ENCODE measurements at regions not wholly inside any gene's neighbourhood (a gene's known extent, or its start where the extent isn't known, plus 50 kb on each side); places are given as distances from the start of the nearest gene placed in this dataset.

- Histone ChIP-seq H3K4me3 (no peak overlapping the region), H3K27me3 (no peaks in the 10 kb centered on the region), H3K36me3 (no peaks in the 10 kb centered on the region), H3K27ac (no peak overlapping the region), H3K9me3 (no peaks in the 10 kb centered on the region), H3K4me1 (no peaks in the 10 kb centered on the region)
- TF ChIP-seq, protein P1, sequence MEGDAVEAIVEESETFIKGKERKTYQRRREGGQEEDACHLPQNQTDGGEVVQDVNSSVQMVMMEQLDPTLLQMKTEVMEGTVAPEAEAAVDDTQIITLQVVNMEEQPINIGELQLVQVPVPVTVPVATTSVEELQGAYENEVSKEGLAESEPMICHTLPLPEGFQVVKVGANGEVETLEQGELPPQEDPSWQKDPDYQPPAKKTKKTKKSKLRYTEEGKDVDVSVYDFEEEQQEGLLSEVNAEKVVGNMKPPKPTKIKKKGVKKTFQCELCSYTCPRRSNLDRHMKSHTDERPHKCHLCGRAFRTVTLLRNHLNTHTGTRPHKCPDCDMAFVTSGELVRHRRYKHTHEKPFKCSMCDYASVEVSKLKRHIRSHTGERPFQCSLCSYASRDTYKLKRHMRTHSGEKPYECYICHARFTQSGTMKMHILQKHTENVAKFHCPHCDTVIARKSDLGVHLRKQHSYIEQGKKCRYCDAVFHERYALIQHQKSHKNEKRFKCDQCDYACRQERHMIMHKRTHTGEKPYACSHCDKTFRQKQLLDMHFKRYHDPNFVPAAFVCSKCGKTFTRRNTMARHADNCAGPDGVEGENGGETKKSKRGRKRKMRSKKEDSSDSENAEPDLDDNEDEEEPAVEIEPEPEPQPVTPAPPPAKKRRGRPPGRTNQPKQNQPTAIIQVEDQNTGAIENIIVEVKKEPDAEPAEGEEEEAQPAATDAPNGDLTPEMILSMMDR (IDR thresholded peaks at IDR 0.05), result no peak
- no peak for TF ChIP-seq POLR2A (IDR thresholded peaks at IDR 0.05)
- DNase-seq, result no peak
Measured at GRCh38 chr12:98213556-98213955, 301.8 kb upstream of the TMPO start.

- Histone ChIP-seq H3K4me3 (no peak overlapping the region), H3K27ac (no peak overlapping the region), H3K36me3 (no peaks in the 10 kb centered on the region), H3K9me3 (no peaks in the 10 kb centered on the region), H3K4me1 (no peaks in the 10 kb centered on the region), H3K27me3 (no peaks in the 10 kb centered on the region)
- no peak for DNase-seq
- TF ChIP-seq POLR2A (IDR thresholded peaks at IDR 0.05), result no peak
- TF ChIP-seq, protein P1 (IDR thresholded peaks at IDR 0.05), result no peak
Measured at GRCh38 chr12:98217257-98217656, 298.1 kb upstream of the TMPO start.

DNA sequence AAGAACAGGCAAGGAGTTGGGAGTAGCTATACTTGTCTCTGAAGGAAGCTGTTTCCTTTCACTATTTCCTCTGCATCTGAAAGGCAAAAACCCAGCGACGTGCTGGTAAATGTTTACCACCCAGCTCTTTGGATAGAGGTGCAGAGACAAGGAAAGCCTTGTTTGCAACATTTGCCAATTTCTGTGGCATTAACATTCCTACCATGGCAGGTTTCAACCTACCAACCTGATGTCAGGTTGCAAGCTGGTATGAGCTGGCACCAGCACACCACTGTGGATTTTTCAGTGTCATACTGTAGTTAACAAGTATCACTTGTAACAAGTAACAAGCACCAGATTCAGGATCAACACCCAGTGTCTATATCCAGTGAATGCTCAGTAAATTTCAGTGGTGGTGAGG, 294.8 kb upstream of the TMPO start:
- H3K36me3 ChIP-seq, result no peaks in the 10 kb centered on the region
- no peak overlapping the region for H3K4me3 ChIP-seq
- DNase-seq, result no peak
- no peak overlapping the region for H3K27ac ChIP-seq
- H3K9me3 ChIP-seq, result no peaks in the 10 kb centered on the region
- no peaks in the 10 kb centered on the region for H3K27me3 ChIP-seq
- H3K4me1 ChIP-seq, result no peaks in the 10 kb centered on the region
- no peak for TF ChIP-seq POLR2A (IDR thresholded peaks at IDR 0.05)
- TF ChIP-seq, protein P1 (IDR thresholded peaks at IDR 0.05), result no peak

DNA sequence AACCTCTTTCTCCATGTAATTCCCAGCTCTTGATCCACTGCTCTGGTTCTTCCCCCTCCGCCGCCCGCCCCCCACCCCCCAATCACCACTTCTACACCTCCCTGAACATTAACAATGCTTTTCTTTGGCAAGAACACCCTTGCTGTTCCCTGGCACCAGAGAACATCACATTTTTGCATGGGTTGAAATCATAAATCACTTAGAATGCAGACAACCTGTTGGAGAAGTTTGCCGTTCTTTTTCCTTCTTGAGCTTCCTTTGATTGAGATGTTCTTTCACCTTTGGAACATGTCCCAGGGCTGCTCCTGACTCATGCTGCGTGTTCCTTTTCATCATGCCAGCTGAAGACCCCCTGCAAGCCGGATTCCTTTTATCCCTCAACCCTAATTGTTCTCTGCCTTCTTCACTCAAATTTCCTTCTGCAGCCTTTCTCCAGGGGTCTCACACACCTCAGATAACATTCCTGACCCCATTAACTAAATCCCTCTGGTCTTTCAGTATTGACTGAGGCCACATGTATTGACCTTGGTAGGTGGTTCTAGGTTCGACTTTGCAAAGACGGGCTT, 294.1 kb upstream of the TMPO start:
- TF ChIP-seq POLR2A (IDR thresholded peaks at IDR 0.05), result no peak
- Histone ChIP-seq H3K4me3 (no peak overlapping the region), H3K27me3 (no peaks in the 10 kb centered on the region), H3K36me3 (no peaks in the 10 kb centered on the region), H3K9me3 (no peaks in the 10 kb centered on the region), H3K4me1 (no peaks in the 10 kb centered on the region), H3K27ac (no peak overlapping the region)
- DNase-seq, result no peak

DNA sequence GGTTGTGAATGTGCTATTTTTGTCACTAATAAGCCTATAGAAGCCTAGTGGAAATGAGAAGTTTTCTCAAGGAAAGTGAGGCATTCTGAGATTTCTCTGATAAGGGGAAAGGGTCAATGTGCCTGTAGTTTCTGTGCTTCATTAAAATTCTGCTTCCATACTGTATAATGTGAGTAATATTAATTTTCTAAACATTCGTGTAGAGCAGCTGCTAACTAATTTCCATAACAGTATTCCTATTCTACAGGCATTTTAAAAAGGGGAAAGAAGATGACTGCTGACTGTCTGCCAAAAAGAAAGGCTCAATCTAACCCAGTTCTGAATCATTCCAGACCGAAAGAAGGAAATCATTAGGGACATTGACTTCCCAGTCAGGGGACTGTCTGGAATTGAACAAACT, 293.3 kb upstream of the TMPO start:
- Histone ChIP-seq H3K4me3 (no peak overlapping the region), H3K27me3 (no peaks in the 10 kb centered on the region), H3K4me1 (no peaks in the 10 kb centered on the region), H3K27ac (no peak overlapping the region), H3K9me3 (no peaks in the 10 kb centered on the region), H3K36me3 (no peaks in the 10 kb centered on the region)
- no peak for TF ChIP-seq POLR2A (IDR thresholded peaks at IDR 0.05)
- TF ChIP-seq, protein P1 (IDR thresholded peaks at IDR 0.05), result no peak
- no peak for DNase-seq

DNA sequence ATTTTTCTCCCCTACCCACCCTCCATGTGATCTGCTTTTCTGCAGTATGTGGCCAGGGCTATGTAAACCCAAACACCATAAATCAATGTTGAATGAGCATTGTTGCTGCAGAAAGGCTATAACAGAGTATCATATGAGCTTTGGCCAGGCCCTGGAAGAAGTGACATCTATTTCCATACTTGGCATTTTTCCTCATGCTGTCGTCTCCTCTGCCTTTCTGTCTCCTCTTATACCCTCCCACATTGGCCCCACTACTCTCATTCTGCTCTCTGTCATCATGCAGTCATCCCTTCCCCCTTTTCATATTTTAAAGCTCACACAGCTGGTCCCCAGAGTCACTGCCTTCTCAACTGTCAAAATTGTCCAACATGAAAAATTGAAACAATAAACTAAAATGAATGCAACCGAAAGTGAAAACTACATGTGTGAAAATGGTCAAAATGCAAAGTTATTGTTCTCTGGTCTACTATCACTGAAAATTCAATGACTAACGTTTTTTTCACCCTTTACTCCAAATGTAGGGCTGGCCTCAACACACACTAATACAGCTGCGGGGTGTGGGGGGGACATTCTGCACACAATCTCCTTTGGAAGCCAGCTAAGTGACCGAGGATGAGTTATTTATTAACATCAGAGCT, 290.7 kb upstream of the TMPO start:
- no peak for DNase-seq

More for the DNA sequence above, 290.7 kb upstream of the TMPO start:
- no peak overlapping the region for H3K4me3 ChIP-seq
- no peaks in the 10 kb centered on the region for H3K9me3 ChIP-seq
- H3K27ac ChIP-seq, result no peak overlapping the region
- H3K4me1 ChIP-seq, result no peaks in the 10 kb centered on the region
- no peaks in the 10 kb centered on the region for H3K27me3 ChIP-seq
- no peaks in the 10 kb centered on the region for H3K36me3 ChIP-seq
- TF ChIP-seq POLR2A (IDR thresholded peaks at IDR 0.05), result no peak
- TF ChIP-seq, protein P1 (IDR thresholded peaks at IDR 0.05), result no peak

All from Peyer's patch (tissue), 4 donors.